Coronary artery (tissue), 2 donors: ENCODE measurements at regions not wholly inside any gene's neighbourhood (a gene's known extent, or its start where the extent isn't known, plus 50 kb on each side); places are given as distances from the start of the nearest gene placed in this dataset.

Experiments
- DNase-seq: peaks from one replicate; pipeline ENCODE4 v3.0.0-alpha.2; 2017; ENCODE audit warnings: low spot score
- H3K27ac ChIP-seq, 2 donors: fragments of 200-600 bp; sonication (generic); one replicate each; pipeline ENCODE4 v1.5.1; 2016 to 2019
- H3K4me3 ChIP-seq: fragments of 200-600 bp; sonication (generic); 2 replicates; pipeline ENCODE4 v1.5.1; 2016; ENCODE audit warnings: mild to moderate bottlenecking, moderate library complexity
- TF ChIP-seq, protein P1 (sequence below): fragments of 200-600 bp; sonication (generic); IDR thresholded peaks from one replicate; pipeline ENCODE4 v1.5.1; 2019; ENCODE audit warnings: antibody characterized with exemption

DNA sequence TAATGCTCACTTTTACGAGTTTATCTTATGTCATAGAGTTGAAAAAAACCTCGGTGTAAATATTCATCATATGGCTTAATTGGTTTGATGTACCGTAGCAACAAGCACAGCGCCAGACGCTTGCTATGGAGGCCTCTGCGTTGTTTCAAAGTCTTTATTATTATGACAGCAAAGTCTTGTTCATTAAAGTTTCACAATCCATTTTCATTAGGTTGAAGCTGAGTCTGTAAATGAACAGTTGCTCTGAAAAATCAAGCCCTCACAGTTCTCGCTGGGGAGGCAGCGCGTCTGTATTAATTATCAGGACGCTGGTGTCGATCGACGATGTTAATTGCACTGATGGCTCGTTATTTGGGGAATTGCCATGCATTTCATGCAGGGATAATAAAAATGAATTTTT, 185.6 kb downstream of the INSC start:
- no peak for DNase-seq
- TF ChIP-seq, protein P1, sequence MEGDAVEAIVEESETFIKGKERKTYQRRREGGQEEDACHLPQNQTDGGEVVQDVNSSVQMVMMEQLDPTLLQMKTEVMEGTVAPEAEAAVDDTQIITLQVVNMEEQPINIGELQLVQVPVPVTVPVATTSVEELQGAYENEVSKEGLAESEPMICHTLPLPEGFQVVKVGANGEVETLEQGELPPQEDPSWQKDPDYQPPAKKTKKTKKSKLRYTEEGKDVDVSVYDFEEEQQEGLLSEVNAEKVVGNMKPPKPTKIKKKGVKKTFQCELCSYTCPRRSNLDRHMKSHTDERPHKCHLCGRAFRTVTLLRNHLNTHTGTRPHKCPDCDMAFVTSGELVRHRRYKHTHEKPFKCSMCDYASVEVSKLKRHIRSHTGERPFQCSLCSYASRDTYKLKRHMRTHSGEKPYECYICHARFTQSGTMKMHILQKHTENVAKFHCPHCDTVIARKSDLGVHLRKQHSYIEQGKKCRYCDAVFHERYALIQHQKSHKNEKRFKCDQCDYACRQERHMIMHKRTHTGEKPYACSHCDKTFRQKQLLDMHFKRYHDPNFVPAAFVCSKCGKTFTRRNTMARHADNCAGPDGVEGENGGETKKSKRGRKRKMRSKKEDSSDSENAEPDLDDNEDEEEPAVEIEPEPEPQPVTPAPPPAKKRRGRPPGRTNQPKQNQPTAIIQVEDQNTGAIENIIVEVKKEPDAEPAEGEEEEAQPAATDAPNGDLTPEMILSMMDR, result no peak
- H3K27ac ChIP-seq, result no peak overlapping the region
- H3K4me3 ChIP-seq, result no peak overlapping the region

DNA sequence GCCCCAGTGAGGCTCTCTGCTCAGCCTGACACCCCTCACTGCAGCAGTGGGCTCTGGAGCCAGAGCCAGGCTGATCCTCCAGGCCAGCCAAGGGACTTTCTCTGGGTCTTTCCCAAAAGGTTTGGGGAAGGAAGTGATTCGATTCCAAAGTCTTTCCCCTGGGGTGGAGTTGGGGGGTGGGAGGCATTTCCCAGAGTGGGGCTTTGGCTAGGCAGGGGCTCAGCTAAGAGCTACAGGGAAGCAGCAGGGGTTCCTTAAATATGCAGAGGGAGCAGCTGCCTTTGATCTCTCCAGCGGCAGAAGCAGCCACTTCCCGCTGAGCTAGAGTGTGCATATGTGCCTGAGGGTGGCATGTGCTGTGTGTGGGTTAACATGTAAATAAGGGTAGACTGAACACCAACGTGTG, 192.9 kb downstream of the INSC start:
- Histone ChIP-seq H3K4me3 (no peak overlapping the region), H3K27ac (no peak overlapping the region)
- TF ChIP-seq, protein P1, result no peak
- DNase-seq, result no peak

DNA sequence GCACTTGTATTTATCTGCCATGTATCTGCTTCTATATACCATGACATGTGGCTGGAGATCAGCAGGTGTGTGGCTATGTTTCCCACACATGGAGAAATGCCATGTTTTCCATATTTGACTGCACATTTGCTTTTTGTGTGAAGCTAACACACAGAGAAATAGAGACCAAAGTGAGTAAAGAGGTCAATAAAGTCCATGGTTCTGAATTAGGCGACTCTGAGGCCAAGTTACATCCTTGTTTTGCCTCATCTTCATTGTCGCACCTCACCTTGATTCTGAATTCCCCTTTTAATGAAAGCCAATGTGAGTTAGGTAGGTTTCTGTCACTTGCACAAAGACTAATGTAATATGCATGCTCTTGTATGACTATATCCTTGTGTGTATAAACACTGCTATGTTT, 194.1 kb downstream of the INSC start:
- no peak for DNase-seq
- H3K27ac ChIP-seq, result no peak overlapping the region
- TF ChIP-seq, protein P1, result no peak
- no peak overlapping the region for H3K4me3 ChIP-seq

DNA sequence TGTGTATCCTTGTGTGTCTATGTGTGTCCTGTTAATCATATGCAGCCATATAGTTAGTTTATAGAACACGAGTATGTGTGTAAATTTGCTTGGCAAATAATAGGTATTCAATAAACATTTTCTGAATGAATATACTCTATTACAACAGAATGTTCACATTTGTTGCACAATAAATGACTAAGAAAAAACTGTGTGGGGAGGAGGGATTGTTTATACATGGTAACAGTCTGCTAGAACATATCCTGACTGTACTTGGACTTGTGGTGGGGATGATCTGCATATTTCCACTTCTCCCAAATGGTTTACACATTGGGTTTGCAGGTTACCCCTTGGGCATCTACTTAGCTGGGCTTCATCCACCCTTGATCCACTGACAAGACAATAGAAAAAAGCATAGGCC, 194.6 kb downstream of the INSC start:
- TF ChIP-seq, protein P1, result no peak
- no peak for DNase-seq
- Histone ChIP-seq H3K4me3 (no peak overlapping the region), H3K27ac (no peak overlapping the region)

DNA sequence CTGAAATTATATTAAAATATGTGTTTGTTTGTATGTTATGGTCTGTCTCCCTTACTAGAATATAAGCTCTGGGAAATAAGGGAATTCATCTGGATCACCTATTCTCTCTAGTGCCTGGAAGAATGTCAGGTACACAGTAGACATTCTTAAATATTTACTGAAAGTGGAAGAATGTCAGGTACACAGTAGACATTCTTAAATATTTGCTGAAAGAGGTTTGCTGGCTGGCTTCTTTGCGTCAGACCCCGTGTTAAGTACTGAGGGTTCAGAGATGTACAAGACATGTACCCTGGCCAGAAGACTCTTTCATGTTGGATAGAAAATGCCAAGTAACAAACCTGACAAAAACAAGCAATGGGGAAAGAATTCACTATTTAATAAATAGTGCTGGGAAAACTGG, 199.1 kb downstream of the INSC start:
- no peak overlapping the region for H3K4me3 ChIP-seq
- TF ChIP-seq, protein P1, result no peak
- DNase-seq, result no peak
- no peak overlapping the region for H3K27ac ChIP-seq

DNA sequence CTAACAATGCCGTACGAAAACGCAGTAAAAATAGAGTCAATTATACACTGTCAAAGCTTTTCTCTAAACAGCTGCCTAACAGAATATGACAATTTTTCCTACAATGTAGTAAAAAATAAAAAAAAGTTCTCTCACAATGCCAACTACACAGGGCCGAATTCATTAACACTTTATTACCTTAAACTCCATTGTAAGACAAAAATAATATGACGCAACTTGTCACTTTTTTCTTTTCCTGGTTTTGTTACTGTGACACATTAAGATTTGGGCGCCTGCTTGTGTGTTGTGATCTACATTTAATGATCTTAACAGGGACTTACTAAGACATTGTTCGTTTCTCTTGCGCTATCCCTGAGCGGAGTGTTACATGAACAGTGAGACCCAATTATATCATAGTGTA, 204.1 kb downstream of the INSC start:
- Histone ChIP-seq H3K4me3 (no peak overlapping the region), H3K27ac (no peak overlapping the region)
- no peak for DNase-seq
- TF ChIP-seq, protein P1, result no peak

DNA sequence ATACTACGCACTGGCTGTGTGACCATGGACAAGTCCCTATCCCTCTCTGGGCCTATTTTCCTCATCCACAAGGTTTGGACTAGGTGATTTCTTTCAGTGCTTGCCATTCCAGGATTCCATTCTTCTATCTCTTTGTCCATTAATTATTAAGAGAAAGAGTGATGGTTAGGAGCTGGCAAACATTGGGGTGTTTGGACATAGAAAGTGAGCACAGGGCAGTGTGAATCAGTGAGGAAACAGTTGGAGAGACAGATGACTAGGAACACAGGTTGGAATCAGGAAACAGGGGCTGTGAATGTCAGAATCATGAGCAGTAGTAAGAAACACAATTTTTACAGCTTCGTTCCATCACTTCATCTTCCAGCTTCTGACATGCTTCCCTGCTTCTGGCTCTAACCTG, 211.8 kb downstream of the INSC start:
- TF ChIP-seq, protein P1, result no peak
- H3K4me3 ChIP-seq, result no peak overlapping the region
- DNase-seq, result no peak
- no peak overlapping the region for H3K27ac ChIP-seq
